Small intestine (tissue), 7 donors: ENCODE measurements at regions not wholly inside any gene's neighbourhood (a gene's known extent, or its start where the extent isn't known, plus 50 kb on each side); places are given as distances from the start of the nearest gene placed in this dataset.

ENCODE experiments used
- DNase-seq, 2 donors: peaks; one replicate each; pipeline versions ENCODE4 v3.0.0 to v3.0.0-alpha.2; 2013
- FAIRE-seq: peaks from 2 replicates; lab custom pipeline; 2012; peaks lifted over from hg19 to GRCh38; lab: Jason Lieb, UNC
- H3K27ac ChIP-seq, 3 donors: one replicate each; pipeline ENCODE4 v1.5.1; 2013; ENCODE audit warnings: low read length in 2 of 3, mild to moderate bottlenecking in 2 of 3, control low read depth in 1 of 3, inconsistent platforms in 1 of 3, low read depth in 1 of 3, moderate library complexity in 1 of 3
- H3K27me3 ChIP-seq, 3 donors: one replicate each; pipeline ENCODE4 v1.6.1; 2013; ENCODE audit warnings: low read length in 3 of 3, inconsistent platforms in 1 of 3; ENCODE audit not compliant: control insufficient read depth in 3 of 3, insufficient read depth in 3 of 3
- H3K36me3 ChIP-seq, 3 donors: one replicate each; pipeline ENCODE4 v1.6.1; 2013; ENCODE audit warnings: low read length in 3 of 3, inconsistent platforms in 1 of 3, low read depth in 1 of 3, mild to moderate bottlenecking in 1 of 3, moderate library complexity in 1 of 3; ENCODE audit not compliant: control insufficient read depth in 3 of 3, insufficient read depth in 2 of 3
- H3K4me1 ChIP-seq, 3 donors: one replicate each; pipeline ENCODE4 v1.6.1; 2013; ENCODE audit warnings: low read length in 2 of 3, inconsistent platforms in 1 of 3, low read depth in 1 of 3, mild to moderate bottlenecking in 1 of 3, moderate library complexity in 1 of 3; ENCODE audit not compliant: control insufficient read depth in 3 of 3, insufficient read depth in 2 of 3
- H3K4me3 ChIP-seq, 3 donors: one replicate each; pipeline ENCODE4 v1.5.1; 2013; ENCODE audit warnings: low read length in 3 of 3, control low read depth in 1 of 3, inconsistent platforms in 1 of 3, low read depth in 1 of 3, mild to moderate bottlenecking in 1 of 3, moderate library complexity in 1 of 3
- H3K9me3 ChIP-seq, 2 donors: one replicate each; pipeline ENCODE4 v1.6.1; 2013; ENCODE audit warnings: low read depth in 1 of 2, low read length in 1 of 2; ENCODE audit not compliant: control insufficient read depth in 2 of 2, insufficient read depth in 1 of 2
- WGBS, 3 donors: extraction: QIAGEN DNeasy Blood & Tissue Kit; methylation state at CpG; one replicate each; pipeline ENCODE4 v1.1.7; 2013; 5-methylcytosine and 5-hydroxymethylcytosine counted together
- donor health status: healthy with polysubstance abuse.
- donor health status: control.
- donor health status: control.
- donor health status: Bipolar disorder and iron deficiency.
- donor health status: healthy.

- Histone ChIP-seq H3K4me3 (no peak overlapping the region), H3K9me3 (no peaks in the 10 kb centered on the region), H3K36me3 (peaks cover 0 to 4% (median 2%) of the 10 kb centered on the region in 3 donors), H3K4me1 (no peaks in the 10 kb centered on the region), H3K27me3 (peaks cover 0 to 3% (median 0%) of the 10 kb centered on the region in 3 donors), H3K27ac (no peak overlapping the region)
- 71 to 77% (median 72%) methylated on average over 3 of the region's 3 CpGs for WGBS, 3 donors
- no peak for DNase-seq
- FAIRE-seq: no peak
These were observed 75.7 kb upstream of the B3GAT1 start for GRCh38 chr11:134487696-134488095.

DNA sequence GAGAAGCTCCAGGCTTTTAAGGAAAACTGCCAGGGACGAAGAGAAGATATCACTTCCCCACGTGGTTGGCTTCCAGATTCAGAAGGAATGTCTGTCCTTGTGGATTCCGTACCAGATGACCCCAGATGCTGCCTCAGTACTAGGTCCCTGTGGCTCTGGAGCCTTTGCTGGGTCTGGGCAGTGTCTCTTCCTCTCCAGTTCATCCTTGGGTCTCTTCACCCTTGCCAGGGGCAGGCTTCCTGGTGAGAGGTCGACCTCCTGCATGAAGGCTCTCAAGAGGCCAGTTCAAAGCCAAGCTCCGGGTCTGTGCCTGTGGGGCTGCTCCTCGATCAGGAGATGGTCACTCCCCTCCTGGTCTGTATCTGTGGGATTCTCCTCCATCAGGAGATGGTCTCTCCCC, 74.7 kb upstream of the B3GAT1 start:
- no peak for FAIRE-seq
- Histone ChIP-seq H3K4me1 (no peaks in the 10 kb centered on the region), H3K27ac (no peak overlapping the region), H3K9me3 (no peaks in the 10 kb centered on the region), H3K36me3 (peaks cover 0 to 6% (median 2%) of the 10 kb centered on the region in 3 donors), H3K4me3 (no peak overlapping the region), H3K27me3 (peaks cover 0 to 3% (median 0%) of the 10 kb centered on the region in 3 donors)
- DNase-seq: no peak
- 67 to 82% (median 77%) methylated on average over 6 of the region's 6 CpGs for WGBS, 3 donors

GRCh38 chr11:134486106-134486505, 74.1 kb upstream of the B3GAT1 start:
- 85 to 89% (median 87%) methylated on average over 11 of the region's 11 CpGs for WGBS, 3 donors
- Histone ChIP-seq H3K4me3 (no peak overlapping the region), H3K27me3 (peaks cover 0 to 3% (median 0%) of the 10 kb centered on the region in 3 donors), H3K27ac (no peak overlapping the region), H3K4me1 (peaks cover 0 to 3% (median 0%) of the 10 kb centered on the region in 3 donors), H3K36me3 (peaks cover 0 to 6% (median 2%) of the 10 kb centered on the region in 3 donors), H3K9me3 (no peaks in the 10 kb centered on the region)
- DNase-seq (no peak), FAIRE-seq (no peak)

DNA sequence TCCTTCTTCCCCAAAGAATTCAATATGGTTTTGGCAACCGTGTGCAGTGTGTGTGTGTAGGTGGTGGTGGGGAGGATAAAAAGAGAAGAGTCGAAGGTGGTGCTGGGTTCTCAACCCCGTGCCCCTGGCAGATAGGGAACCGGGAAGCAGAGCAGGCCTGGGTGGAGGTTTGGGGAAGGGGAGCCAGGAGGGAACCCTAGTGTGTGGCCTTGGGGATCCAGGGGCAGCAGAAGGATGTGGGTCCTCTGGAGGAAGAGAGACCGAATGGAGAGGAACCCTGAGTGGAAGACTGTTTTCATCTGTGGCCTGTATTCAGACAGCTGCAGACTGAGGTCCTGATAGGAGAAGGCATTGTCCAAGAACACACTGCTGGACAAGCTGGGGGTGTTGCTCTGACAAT, 73.3 kb upstream of the B3GAT1 start:
- WGBS, 3 donors: 73 to 82% (median 75%) methylated on average over 5 of the region's 5 CpGs
- no peak for FAIRE-seq
- H3K9me3 ChIP-seq: no peaks in the 10 kb centered on the region
- H3K36me3 ChIP-seq: peaks cover 0 to 6% (median 2%) of the 10 kb centered on the region in 3 donors
- H3K27ac ChIP-seq: no peak overlapping the region
- peaks cover 0 to 6% (median 0%) of the 10 kb centered on the region in 3 donors for H3K4me1 ChIP-seq
- no peak for DNase-seq
- H3K4me3 ChIP-seq: no peak overlapping the region
- peaks cover 0 to 3% (median 0%) of the 10 kb centered on the region in 3 donors for H3K27me3 ChIP-seq

GRCh38 chr11:134483857-134484256, 71.8 kb upstream of the B3GAT1 start:
- Histone ChIP-seq H3K27me3 (no peaks in the 10 kb centered on the region), H3K36me3 (peaks cover 0 to 6% (median 2%) of the 10 kb centered on the region in 3 donors)

GRCh38 chr11:134483291-134483690, 71.2 kb upstream of the B3GAT1 start:
- WGBS, 3 donors: 86 to 94% (median 90%) methylated on average over 14 of the region's 14 CpGs

More at GRCh38 chr11:134483857-134484256, 71.8 kb upstream of the B3GAT1 start:
- H3K27ac ChIP-seq: no peak overlapping the region
- H3K4me1 ChIP-seq: peaks cover 0 to 6% (median 0%) of the 10 kb centered on the region in 3 donors
- H3K4me3 ChIP-seq: no peak overlapping the region
- DNase-seq: no peak
- H3K9me3 ChIP-seq: no peaks in the 10 kb centered on the region
- no peak for FAIRE-seq
- 61 to 81% (median 77%) methylated on average over 4 of the region's 4 CpGs for WGBS, 3 donors

GRCh38 chr11:134482865-134483264, 70.8 kb upstream of the B3GAT1 start:
- Histone ChIP-seq H3K27me3 (no peaks in the 10 kb centered on the region), H3K27ac (no peak overlapping the region), H3K4me3 (no peak overlapping the region), H3K36me3 (peaks cover 0 to 6% (median 2%) of the 10 kb centered on the region in 3 donors), H3K9me3 (no peaks in the 10 kb centered on the region), H3K4me1 (peaks cover 0 to 6% (median 0%) of the 10 kb centered on the region in 3 donors)
- DNase-seq (no peak), FAIRE-seq (no peak)
- WGBS, 3 donors: 43 to 67% (median 52%) methylated on average over 2 of the region's 2 CpGs

More at GRCh38 chr11:134483291-134483690, 71.2 kb upstream of the B3GAT1 start:
- no peak for FAIRE-seq
- Histone ChIP-seq H3K4me3 (no peak overlapping the region), H3K27me3 (no peaks in the 10 kb centered on the region), H3K9me3 (no peaks in the 10 kb centered on the region), H3K4me1 (peaks cover 0 to 6% (median 0%) of the 10 kb centered on the region in 3 donors), H3K36me3 (peaks cover 0 to 6% (median 2%) of the 10 kb centered on the region in 3 donors), H3K27ac (no peak overlapping the region)
- DNase-seq: no peak

- no peak overlapping the region for H3K4me3 ChIP-seq
- peaks cover 0 to 6% (median 0%) of the 10 kb centered on the region in 3 donors for H3K4me1 ChIP-seq
- DNase-seq: no peak
- peaks cover 0 to 6% (median 2%) of the 10 kb centered on the region in 3 donors for H3K36me3 ChIP-seq
- 75 to 88% (median 78%) methylated on average over 4 of the region's 4 CpGs for WGBS, 3 donors
- H3K9me3 ChIP-seq: no peaks in the 10 kb centered on the region
- H3K27me3 ChIP-seq: peaks cover 0 to 2% (median 0%) of the 10 kb centered on the region in 3 donors
- H3K27ac ChIP-seq: no peak overlapping the region
- no peak for FAIRE-seq
These were observed 70.0 kb upstream of the B3GAT1 start for GRCh38 chr11:134481933-134482527.
